Nephron (organoid): ENCODE measurements at regions not wholly inside any gene's neighbourhood (a gene's known extent, or its start where the extent isn't known, plus 50 kb on each side); places are given as distances from the start of the nearest gene placed in this dataset.

Experiments
- H3K27ac Mint-ChIP-seq, 3 experiments: 2 replicates each; pipeline ENCODE4 v1.8.0; 2020; ENCODE audit warnings: mixed read lengths in 3 of 3, mild to moderate bottlenecking in 2 of 3, moderate library complexity in 1 of 3
- H3K27me3 Mint-ChIP-seq: 2 replicates; pipeline ENCODE4 v1.8.0; 2021; ENCODE audit warnings: low read depth, mild to moderate bottlenecking, moderate library complexity, mixed read lengths
- H3K36me3 Mint-ChIP-seq: 2 replicates; pipeline ENCODE4 v1.8.0; 2020; ENCODE audit warnings: low read depth, mixed read lengths
- H3K4me1 Mint-ChIP-seq: 2 replicates; pipeline ENCODE4 v1.8.0; 2020; ENCODE audit warnings: mixed read lengths
- H3K4me3 Mint-ChIP-seq, 3 experiments: 2 replicates each; pipeline ENCODE4 v1.8.0; 2020; ENCODE audit warnings: mild to moderate bottlenecking in 3 of 3, mixed read lengths in 3 of 3, moderate library complexity in 2 of 3
- H3K9me3 Mint-ChIP-seq: 2 replicates; pipeline ENCODE4 v1.8.0; 2020; ENCODE audit warnings: mixed read lengths
- CTCF ChIP-seq, 3 experiments: fragments of 200-600 bp; sonication (generic); IDR thresholded peaks; one replicate each; pipeline ENCODE4 v1.5.0; 2021; ENCODE audit warnings: antibody characterized with exemption in 3 of 3; ENCODE audit not compliant: unreplicated experiment in 3 of 3

- H3K9me3 Mint-ChIP-seq, result no peaks in the 10 kb centered on the region
- no peaks in the 10 kb centered on the region for H3K27me3 Mint-ChIP-seq
- peak overlapping the region; percentile 72 to 89 (median 76) for H3K27ac Mint-ChIP-seq
- H3K4me1 Mint-ChIP-seq, result no peaks in the 10 kb centered on the region
- H3K36me3 Mint-ChIP-seq, result no peaks in the 10 kb centered on the region
- H3K4me3 Mint-ChIP-seq, result no peak overlapping the region
- no peak for TF ChIP-seq CTCF (IDR thresholded peaks at IDR 0.05; ENCODE audit: unreplicated experiment in 3 of 3)
Observed at GRCh38 chr4:22881411-22881810, 188.7 kb downstream of the GBA3 start.

GRCh38 chr4:22877486-22878052 lies 184.8 kb downstream of the GBA3 start:
- Mint-ChIP-seq H3K36me3 (no peaks in the 10 kb centered on the region), H3K4me3 (no peak overlapping the region), H3K27ac (no peak overlapping the region), H3K9me3 (no peaks in the 10 kb centered on the region), H3K4me1 (no peaks in the 10 kb centered on the region), H3K27me3 (no peaks in the 10 kb centered on the region)
- TF ChIP-seq CTCF (IDR thresholded peaks at IDR 0.05; ENCODE audit: unreplicated experiment in 3 of 3), result no peak

GRCh38 chr4:22876270-22876669 lies 183.5 kb downstream of the GBA3 start:
- Mint-ChIP-seq H3K4me3 (no peak overlapping the region), H3K9me3 (no peaks in the 10 kb centered on the region), H3K4me1 (no peaks in the 10 kb centered on the region), H3K27me3 (no peaks in the 10 kb centered on the region), H3K36me3 (no peaks in the 10 kb centered on the region), H3K27ac (peak overlapping the region in 2 of 3 experiments; percentile 16 to 34)
- TF ChIP-seq CTCF (IDR thresholded peaks at IDR 0.05; ENCODE audit: unreplicated experiment in 3 of 3), result no peak

GRCh38 chr4:22875587-22876257 lies 183.0 kb downstream of the GBA3 start:
- TF ChIP-seq CTCF (IDR thresholded peaks at IDR 0.05; ENCODE audit: unreplicated experiment in 3 of 3), result no peak
- no peaks in the 10 kb centered on the region for H3K36me3 Mint-ChIP-seq
- no peak overlapping the region for H3K4me3 Mint-ChIP-seq
- no peaks in the 10 kb centered on the region for H3K9me3 Mint-ChIP-seq
- H3K27ac Mint-ChIP-seq, result peak overlapping the region in 1 of 3 experiments; percentile 16
- H3K27me3 Mint-ChIP-seq, result no peaks in the 10 kb centered on the region
- H3K4me1 Mint-ChIP-seq, result no peaks in the 10 kb centered on the region

- no peak for TF ChIP-seq CTCF (IDR thresholded peaks at IDR 0.05; ENCODE audit: unreplicated experiment in 3 of 3)
- Mint-ChIP-seq H3K27me3 (no peaks in the 10 kb centered on the region), H3K27ac (peak overlapping the region; percentile 33 to 93 (median 84)), H3K36me3 (no peaks in the 10 kb centered on the region), H3K9me3 (no peaks in the 10 kb centered on the region), H3K4me3 (no peak overlapping the region), H3K4me1 (no peaks in the 10 kb centered on the region)
Observed at GRCh38 chr4:22874334-22874912, 181.7 kb downstream of the GBA3 start.
